DOHH2 (cell line): ENCODE measurements at regions not wholly inside any gene's neighbourhood (a gene's known extent, or its start where the extent isn't known, plus 50 kb on each side); places are given as distances from the start of the nearest gene placed in this dataset.

ENCODE experiments used
- CTCF ChIP-seq: fragments of 200-600 bp; sonication (generic); IDR thresholded peaks from one replicate; pipeline ENCODE4 v1.5.1; 2014; ENCODE audit warnings: antibody characterized with exemption, mild to moderate bottlenecking, low read depth, low read length; ENCODE audit not compliant: poor library complexity, severe bottlenecking
- EZH2phosphoT487 ChIP-seq: fragments of 200-600 bp; sonication (generic); IDR thresholded peaks from 2 replicates; pipeline ENCODE4 v1.6.1; 2017; ENCODE audit warnings: borderline replicate concordance, mild to moderate bottlenecking, antibody characterized with exemption, low read length, moderate library complexity, mixed read lengths

- TF ChIP-seq CTCF (no peak), EZH2phosphoT487 (no peak)
These were observed 313.1 kb downstream of the ADGRD1 start for GRCh38 chr12:131266591-131267467.
